GM04504 (cell line): ENCODE measurements at regions not wholly inside any gene's neighbourhood (a gene's known extent, or its start where the extent isn't known, plus 50 kb on each side); places are given as distances from the start of the nearest gene placed in this dataset.
"Not testable (repeated sequence)": the region's sequence is repeated elsewhere in the genome, so short reads cannot be mapped to it uniquely, and the experiment has no call there.

Experiments used
- DNase-seq: peaks from one replicate; pipeline ENCODE4 v3.0.0-alpha.2; 2012; ENCODE audit warnings: low read depth

GRCh38 chr11:101741479-101742175, 157.8 kb upstream of the TRPC6 start:
- DNase-seq = no peak

- DNase-seq = no peak
Observed at GRCh38 chr11:101741061-101741460, 157.3 kb upstream of the TRPC6 start.

GRCh38 chr11:101738452-101738851, 154.6 kb upstream of the TRPC6 start:
- DNase-seq = peak; percentile 34

GRCh38 chr11:101729406-101730078, 145.7 kb upstream of the TRPC6 start:
- DNase-seq = no peak

GRCh38 chr11:101727451-101727850, 143.6 kb upstream of the TRPC6 start:
- no peak for DNase-seq

GRCh38 chr11:101726988-101727387, 143.2 kb upstream of the TRPC6 start:
- no peak for DNase-seq

GRCh38 chr11:101723371-101723770, 139.6 kb upstream of the TRPC6 start:
- no peak for DNase-seq

- DNase-seq = no peak
Observed at GRCh38 chr11:101721270-101721669, 137.5 kb upstream of the TRPC6 start.

GRCh38 chr11:101718402-101718801, 134.6 kb upstream of the TRPC6 start:
- no peak for DNase-seq

GRCh38 chr11:101717619-101718018, 133.8 kb upstream of the TRPC6 start:
- no peak for DNase-seq

- no peak for DNase-seq
Observed at GRCh38 chr11:101715281-101715680, 131.5 kb upstream of the TRPC6 start.

GRCh38 chr11:101707477-101707876, 123.7 kb upstream of the TRPC6 start:
- no peak for DNase-seq

- DNase-seq = no peak
Observed at GRCh38 chr11:101706541-101706940, 122.7 kb upstream of the TRPC6 start.

- no peak for DNase-seq
Observed at GRCh38 chr11:101705972-101706371, 122.2 kb upstream of the TRPC6 start.

GRCh38 chr11:101694869-101695268, 111.1 kb upstream of the TRPC6 start:
- not testable (repeated sequence) for DNase-seq

GRCh38 chr11:101692980-101693379, 109.2 kb upstream of the TRPC6 start:
- DNase-seq = no peak

GRCh38 chr11:101686514-101686913, 102.7 kb upstream of the TRPC6 start:
- peak; percentile 40 for DNase-seq

- no peak for DNase-seq
Observed at GRCh38 chr11:101668236-101668635, 84.4 kb upstream of the TRPC6 start.

GRCh38 chr11:101666916-101667315, 83.1 kb upstream of the TRPC6 start:
- no peak for DNase-seq

- no peak for DNase-seq
Observed at GRCh38 chr11:101661559-101661958, 77.8 kb upstream of the TRPC6 start.
